Endothelial cell of umbilical vein (primary cell): ENCODE measurements at regions not wholly inside any gene's neighbourhood (a gene's known extent, or its start where the extent isn't known, plus 50 kb on each side); places are given as distances from the start of the nearest gene placed in this dataset.

Experiments
- EZH2 ChIP-seq: IDR thresholded peaks from 2 replicates; pipeline ENCODE4 v1.6.1; 2012; ENCODE audit warnings: borderline replicate concordance, low read depth, mild to moderate bottlenecking, moderate library complexity, low read length, inconsistent platforms; ENCODE audit not compliant: severe bottlenecking
- POLR2A ChIP-seq: IDR thresholded peaks from 2 replicates; pipeline ENCODE4 v1.6.1; 2012; ENCODE audit warnings: low read depth, mild to moderate bottlenecking, control low read depth, low read length
- TF ChIP-seq, protein P1 (sequence below), 2 donors: IDR thresholded peaks; 1 replicate in 1 of 2; 2 replicates in 1 of 2; pipeline ENCODE4 v1.5.1; 2011; ENCODE audit warnings: low read length in 2 of 2, mild to moderate bottlenecking in 2 of 2, moderate library complexity in 2 of 2, control low read depth in 1 of 2, inconsistent platforms in 1 of 2, low read depth in 1 of 2; ENCODE audit not compliant: insufficient read depth in 1 of 2; ENCODE audit errors: extremely low read depth in 1 of 2

DNA sequence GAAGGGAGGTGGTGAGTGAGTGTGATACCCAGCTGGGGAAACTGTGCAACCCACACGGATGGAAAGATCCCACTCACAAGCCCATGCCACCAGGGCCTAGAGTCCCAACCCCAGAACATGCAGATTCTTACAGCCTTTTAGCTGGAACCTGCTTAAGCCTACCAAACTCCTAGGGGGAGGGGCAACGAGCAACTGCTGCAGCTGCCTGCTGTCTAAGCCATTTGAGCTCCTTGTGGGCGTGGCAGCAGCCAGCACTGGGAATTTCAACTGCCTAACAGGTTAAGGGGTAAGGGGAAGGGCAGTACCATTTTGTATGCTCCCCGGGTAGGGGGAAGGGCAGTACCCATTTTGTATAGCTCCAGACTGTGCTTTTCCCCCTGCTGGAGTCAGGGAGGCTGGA lies 673.2 kb upstream of the BCHE start:
- TF ChIP-seq, protein P1, sequence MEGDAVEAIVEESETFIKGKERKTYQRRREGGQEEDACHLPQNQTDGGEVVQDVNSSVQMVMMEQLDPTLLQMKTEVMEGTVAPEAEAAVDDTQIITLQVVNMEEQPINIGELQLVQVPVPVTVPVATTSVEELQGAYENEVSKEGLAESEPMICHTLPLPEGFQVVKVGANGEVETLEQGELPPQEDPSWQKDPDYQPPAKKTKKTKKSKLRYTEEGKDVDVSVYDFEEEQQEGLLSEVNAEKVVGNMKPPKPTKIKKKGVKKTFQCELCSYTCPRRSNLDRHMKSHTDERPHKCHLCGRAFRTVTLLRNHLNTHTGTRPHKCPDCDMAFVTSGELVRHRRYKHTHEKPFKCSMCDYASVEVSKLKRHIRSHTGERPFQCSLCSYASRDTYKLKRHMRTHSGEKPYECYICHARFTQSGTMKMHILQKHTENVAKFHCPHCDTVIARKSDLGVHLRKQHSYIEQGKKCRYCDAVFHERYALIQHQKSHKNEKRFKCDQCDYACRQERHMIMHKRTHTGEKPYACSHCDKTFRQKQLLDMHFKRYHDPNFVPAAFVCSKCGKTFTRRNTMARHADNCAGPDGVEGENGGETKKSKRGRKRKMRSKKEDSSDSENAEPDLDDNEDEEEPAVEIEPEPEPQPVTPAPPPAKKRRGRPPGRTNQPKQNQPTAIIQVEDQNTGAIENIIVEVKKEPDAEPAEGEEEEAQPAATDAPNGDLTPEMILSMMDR (IDR thresholded peaks at IDR 0.05; ENCODE audit: extremely low read depth in 1 of 2, insufficient read depth in 1 of 2, low read depth in 1 of 2, low read length in 2 of 2): no peak
- TF ChIP-seq POLR2A (no peak), EZH2 (no peak)
